ENCODE measurements at regions not wholly inside any gene's neighbourhood (a gene's known extent, or its start where the extent isn't known, plus 50 kb on each side); places are given as distances from the start of the nearest gene placed in this dataset.

DNA sequence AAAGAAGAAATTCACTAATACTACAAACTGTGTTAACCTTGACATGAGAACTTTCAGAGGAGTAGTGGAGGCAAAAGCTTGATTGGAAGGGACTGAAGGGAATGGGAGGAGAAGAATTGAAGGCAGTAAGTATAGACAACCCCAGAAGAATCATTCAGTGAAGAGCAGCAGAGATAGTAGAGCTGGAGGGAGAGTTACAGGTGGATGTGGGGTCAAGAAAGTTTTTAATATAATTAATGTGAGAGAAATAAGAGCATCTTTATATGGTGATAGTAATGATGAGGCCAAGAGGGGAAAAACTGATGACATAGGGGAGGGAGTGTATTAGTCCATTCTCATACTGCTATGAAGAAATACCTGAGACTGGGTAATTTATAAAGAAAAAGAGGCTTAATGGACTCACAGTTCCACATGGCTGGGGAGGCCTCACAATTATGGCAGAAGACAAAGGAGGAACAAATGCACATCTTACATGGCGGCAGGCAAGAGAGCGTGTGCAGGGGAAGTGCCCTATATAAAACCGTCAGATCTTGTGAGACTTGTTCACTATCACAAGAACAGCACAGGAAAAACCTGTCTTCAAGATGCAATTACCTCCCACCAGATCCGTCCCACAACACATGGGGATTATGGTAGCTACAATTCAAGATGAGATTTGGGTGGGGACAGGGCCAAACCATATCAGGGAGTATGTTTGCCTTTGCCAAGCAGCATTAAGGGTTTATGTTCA is 88.3 kb upstream of the PIK3CG start:
- no peak for DNase-seq

DNA sequence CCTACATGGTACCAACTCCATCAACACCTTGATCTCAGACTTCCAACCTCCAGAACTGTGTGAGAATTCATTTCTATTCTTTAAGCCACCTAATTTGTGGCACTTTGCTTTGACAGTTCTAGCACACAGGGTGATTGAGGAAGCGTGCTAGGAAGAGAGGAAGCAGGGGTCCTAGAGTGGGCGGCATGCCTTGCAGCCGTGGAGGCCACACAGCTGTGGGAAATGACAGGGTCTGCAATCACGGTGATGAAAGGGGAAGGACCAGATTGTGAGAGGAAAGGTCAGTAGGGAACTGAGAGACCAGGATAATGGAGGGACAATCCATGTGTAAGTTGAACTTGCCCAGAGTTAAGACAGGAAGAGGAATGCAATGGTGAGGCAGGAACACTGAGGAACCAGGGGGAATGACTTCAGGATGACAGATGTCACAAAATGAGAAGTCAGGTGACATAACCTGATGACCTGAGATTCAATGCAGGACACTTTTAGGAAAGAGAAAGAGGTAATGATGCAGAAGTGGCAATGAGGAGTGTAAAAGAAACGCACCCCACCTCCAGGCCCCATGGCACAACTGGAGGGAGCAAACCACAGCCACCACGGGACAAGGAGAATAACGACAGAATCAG is 87.3 kb upstream of the PIK3CG start:
- DNase-seq: no peak

DNA sequence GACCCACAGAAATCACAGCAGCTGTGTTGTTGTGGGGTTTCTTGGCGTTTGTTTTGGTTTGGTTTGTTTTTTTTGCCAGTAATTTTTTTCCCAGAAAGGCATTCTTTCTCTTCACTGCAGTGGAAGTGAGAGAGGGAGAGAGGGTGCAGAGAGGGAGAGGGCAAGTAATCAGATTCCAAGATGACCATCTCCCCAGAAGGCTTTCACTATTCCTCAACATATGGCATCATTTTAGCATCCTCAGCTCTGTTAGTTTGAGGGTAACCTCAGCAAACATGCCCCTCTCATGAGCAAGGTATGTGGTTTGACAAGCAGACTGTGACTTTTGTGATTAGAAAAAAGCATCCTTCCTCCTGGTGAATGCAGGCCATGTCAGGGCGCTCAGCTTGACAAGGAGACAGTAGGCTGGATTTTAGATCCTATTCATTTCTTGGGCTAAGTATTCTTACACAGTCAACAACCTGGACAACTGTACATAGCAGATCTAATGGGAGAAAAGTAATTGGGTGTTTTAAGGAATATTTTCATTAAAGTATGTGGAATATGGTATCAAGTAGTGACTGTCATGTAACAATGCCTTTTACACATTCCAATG is 86.3 kb upstream of the PIK3CG start:
- DNase-seq: no peak

DNA sequence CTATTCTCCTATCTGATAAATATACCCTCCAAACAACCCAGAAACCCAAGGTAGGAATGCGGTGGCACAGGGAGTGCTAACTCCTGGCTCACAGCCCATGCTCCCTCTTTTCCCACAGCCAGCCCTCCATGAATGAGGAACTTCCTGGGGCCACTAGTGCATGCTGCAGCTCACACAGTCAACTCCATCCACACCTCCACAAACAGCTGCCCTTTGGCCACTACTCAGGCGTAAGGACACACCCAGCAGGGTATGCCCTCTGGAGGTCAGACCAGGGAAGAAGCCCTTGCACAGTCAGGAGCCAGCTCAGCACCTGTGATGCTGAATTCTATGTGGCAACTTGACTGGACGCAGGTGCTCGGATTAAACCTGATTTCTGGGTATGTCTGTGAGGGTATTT is 85.2 kb upstream of the PIK3CG start:
- DNase-seq: no peak

DNA sequence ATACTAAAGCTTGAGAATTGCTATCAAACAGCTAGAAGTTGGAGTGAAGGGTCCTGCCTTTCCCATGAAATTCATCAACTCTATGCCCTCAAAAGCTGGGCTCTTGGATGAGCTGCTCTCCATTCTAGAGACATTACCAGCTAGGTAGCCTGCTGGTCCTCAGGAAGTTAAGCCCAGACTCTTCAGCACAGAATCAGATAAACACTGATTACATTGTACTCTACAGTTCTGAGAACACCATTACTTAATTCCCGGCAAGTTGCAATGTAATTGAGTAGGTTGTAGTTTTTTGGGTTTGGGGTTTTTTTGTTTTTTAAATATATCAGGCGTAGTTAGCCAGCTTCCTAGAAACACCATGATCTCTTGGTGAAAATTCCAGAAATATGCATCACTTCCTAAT is 84.1 kb upstream of the PIK3CG start:
- DNase-seq: no peak

DNA sequence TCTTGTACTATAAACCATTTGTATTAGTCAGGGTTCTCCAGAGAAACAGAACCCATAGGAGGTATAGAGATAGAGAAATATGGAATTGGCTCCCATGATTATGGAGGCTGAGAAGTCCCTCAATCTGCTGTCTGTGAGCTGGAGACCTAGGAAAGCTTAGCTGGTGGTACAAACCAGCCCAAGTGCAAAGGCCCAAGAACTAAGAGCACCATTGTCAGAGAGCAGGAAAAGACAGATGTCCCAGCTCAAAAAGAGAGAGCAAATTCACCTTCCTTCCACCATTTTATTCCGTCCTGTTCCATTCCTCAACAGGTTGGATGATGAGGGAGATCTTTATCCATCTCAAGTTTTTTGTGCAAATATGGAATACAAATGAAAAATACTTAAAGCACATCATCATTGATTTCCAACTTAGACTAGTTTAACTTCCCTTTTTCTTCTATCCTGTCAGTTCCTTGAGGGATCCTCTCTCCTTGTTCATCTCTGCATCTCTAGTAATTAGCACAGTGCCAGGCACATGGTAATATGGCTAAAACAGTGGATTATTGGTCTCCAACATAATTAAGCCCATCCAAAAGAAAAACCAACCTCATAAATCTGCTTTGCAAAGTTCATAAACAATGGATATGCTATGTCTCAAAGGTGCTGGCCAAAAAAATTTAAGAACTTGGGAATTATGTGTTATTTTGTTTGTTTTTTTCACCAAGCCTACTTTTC is 83.1 kb upstream of the PIK3CG start:
- no peak for DNase-seq

DNA sequence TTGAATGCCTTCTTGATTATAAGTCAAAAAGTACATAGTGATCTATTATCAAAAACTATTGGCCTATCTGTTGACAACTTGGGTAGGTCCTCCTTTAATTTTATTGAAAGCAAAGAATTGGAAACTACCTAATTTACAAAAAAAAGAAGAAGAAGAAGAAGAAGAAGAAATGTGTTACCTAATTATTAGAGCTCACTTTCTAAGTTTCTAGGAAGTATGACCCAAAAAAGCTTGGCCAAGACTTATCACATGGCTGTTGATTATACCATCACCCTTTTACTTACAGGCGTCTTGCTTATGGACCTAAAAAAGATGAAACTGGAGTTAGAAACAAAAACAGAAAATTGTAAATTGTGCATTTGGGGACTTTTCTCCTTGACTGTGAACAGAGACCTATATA is 81.8 kb upstream of the PIK3CG start:
- DNase-seq: no peak

DNA sequence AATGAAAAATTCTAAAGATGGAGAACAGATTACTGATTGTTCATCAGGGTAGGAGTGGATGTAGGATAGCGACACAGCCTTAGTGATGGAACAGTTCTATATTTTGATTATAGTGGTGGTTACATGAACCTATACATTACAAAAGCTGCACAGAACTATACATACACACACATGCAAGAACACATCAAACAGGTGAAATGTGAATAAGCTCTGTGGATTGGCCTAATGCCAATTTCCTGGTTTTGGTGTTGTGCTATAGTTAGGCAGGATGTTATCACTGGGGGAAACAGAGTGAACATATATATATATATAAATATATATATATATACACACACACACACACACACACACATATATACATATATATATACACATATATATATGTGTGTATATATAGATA is 76.4 kb upstream of the PIK3CG start:
- no peak for DNase-seq

DNA sequence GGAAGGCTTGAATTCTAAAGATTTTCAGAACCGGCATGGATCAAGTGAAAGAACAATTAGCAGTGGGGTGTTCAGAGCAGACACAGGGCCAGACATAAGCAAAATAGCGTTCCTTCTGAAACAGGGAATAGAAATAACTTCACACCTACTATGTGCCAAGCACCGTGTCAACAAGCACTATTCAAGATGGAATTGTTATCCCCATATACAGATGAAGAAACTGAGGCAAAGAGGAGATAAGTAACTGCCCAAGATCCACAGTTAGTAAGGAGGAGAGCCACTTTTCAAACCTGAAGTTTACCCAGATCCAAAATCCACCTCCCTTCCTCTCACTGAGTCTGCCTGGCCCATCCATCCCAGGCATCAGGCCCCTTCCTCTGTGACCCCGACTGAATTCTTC is 73.6 kb upstream of the PIK3CG start:
- no peak for DNase-seq

DNA sequence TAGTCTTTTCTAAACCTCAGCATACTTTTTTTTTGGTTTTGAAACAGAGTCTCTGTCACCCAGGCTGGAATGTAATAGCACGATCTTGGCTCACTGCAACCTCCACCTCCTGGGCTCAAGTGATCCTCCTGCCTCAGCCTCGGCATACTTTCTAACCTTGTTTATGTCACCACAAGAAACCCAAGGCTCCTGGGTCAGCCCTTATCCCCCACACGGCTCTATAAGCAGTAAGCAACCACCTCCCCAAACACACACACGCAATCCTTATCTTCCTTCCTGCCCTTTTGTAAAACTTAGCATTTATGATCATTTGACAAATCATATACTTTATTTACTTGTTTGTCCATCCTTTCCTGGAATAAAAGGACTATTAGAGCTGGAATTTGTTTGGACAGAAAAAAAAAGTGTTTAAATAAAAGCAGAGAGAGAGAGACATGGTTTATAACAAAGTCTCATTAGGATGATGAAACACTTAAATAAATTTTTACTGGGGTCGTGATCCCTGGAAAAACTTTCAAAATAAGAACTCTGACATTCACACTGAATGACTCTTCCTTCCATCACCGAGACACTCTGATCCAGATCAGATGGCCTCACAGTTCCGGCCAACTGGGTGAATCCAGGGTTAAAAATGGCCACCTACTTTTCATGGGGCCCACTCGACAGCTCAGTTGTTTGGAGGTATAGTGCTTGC is 72.7 kb upstream of the PIK3CG start:
- no peak for DNase-seq

DNA sequence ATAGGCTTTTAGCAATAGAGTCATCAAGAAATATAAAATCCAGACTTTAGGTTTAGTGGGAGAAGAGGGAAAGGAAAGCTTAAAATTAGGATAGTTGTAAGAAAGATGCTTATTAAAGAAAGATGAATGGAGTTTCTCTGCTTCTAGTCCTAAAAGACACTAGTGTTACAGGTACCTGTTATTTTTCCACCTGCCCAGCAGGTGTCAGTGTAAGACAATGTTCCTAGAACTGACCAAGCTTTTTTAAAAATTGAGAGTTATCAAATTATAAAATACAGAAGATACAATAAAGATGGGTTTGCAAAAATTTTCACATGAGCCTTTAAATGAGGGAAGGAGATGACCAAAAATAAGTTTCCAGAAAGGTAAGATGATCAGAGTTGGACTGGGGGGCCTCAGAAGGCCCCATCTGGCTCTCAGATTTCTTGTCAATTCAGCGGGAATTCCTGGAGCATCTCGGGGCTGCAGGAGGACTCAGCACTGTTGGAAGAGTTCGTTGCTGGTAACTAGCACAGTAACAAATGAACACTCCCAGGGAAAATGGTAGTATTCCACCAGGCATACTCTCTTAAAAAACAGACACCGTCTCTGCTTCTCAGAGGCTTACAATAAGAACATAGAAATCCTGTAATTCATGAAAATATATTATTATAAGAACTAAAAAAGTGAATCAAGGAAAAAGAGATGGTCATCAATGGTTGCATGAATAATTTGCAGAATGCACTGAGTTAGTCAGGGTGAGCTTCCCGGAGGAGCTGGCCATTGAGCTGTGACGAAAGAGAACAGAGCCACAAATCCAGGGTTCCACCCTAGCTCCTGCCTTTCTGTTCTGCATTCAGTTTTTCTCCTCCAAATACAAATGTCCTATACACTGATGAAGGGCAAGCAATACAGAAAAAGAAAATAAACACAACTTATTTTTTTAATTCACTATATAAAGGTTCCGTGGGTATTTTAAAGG is 71.8 kb upstream of the PIK3CG start:
- DNase-seq: no peak

DNA sequence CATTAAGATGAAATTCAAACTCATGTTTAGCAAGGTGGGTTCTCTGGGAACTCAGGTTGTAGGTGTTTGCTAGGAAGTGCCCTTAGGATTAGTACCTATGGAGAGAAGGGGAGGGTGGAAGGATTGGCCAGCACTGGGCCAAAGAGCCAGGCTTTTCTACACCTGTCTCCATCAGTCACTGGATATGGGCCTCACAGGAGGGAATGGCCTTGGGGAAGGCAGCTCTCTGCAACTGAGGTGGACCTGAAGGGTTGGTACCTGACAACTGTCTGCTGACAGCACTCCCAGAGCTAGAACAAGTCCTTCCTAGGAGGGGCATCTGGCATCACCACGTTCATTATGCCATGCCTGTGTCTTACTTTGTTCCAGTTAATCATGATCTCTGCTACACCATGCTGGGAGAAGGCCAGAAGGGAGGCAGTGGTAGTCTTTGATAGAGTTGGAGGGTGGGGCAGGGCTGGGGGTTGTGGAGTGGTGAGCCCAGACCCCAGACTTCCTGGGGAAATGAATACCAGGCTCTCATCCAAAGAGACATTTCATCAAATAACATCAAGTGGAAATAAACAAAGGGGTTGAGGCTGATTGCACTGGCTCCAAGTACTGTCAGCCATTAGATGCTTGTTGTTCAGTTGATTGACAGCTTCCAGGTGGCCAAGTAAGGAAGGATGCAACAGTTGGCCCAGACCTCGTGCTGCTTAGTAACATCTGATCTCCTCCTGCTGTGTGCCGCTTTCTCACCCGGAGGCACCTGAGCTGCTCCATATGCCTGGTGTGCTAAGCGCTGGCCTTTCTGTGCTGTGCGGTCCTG is 70.6 kb upstream of the PIK3CG start:
- DNase-seq: no peak

DNA sequence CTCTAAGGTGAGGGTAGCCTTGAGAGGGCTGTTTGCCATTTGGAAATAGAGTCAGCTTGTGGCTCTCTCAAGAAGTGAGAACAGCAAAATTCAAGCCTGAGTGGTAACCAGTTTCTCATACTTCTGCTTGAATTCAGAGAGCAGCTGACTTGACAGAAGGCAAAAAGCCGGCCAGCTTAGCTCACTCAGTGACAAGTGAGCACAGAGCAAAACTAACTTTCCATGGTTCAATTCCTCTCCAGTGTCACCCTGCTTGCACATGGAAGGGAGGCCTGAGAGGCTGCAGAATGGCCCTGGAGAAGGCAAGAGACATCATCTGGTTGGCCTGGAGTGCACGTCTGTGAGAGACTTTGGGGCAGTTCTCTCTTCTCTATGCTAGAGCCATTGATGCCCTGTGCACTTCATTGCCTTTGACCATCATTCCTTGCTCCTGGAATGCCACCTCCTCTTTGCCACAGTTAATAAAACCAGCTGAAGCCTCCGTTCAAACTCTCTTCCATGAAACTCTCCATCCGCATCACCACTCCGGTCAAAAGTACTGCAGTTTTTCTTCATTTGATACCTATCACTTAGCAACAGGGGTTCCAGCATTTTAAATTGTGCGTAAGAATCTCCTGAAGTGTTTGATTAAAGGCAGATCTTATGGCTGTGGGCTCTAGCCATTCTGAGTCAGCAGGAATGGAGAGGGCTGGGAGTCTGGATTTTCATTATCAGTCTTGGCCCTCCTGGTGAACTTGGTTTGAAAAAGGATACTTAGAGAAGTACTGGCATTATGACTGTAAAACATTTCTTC is 69.8 kb upstream of the PIK3CG start:
- DNase-seq: no peak

DNA sequence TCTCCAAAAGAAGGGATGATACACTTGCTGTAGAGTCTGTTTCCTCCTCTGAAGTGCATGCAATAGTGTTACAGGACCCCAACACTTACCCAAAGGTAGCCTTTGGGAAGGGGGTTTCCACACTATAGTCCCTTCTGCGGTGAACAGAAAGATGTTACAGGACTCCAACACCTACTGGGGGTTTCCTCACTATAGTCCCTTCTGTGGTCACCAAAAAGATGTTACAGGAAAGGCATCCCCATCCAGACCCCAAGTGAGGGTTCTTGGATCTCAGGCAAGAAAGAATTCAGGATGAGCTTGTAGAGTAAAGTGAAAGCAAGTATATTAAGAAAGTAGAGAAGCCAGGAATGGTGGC is 69.2 kb upstream of the PIK3CG start:
- no peak for DNase-seq

DNA sequence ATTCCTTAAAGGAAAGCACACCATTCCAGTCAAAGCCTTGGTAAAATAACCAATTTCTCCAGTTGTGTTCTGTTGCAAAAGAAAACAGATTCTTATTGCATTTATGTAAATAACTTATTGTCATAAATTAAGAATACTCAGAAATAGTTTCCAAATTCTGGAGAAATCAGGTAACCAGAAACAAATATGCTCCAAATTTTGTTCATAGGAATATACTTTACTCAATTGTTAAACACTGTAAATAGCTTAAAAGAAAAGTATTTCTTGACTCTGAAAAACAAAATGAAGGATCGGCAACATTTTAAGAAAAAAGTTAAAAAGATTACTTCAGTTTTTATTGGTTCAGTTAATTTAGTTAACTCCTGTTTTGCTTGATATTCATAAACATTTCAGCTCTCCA is 67.1 kb upstream of the PIK3CG start:
- no peak for DNase-seq

DNA sequence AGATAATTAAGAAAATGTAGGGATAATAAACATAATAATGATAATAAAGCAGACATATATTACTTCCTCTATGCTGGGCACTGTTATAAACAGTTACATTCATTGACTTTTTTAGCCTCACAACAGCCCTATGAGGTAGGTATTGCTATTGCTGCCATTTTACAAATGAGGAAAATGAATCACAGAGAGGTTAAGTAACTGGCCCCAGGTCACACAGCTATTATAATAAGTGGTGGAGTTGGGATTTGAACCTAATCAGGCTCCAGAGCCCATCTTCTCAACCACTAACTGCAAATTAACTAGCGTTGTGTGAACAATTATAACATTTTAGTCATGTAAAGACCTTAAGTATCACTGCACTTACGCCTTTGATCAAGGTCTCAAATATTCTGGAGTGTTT is 62.5 kb upstream of the PIK3CG start:
- DNase-seq: no peak

DNA sequence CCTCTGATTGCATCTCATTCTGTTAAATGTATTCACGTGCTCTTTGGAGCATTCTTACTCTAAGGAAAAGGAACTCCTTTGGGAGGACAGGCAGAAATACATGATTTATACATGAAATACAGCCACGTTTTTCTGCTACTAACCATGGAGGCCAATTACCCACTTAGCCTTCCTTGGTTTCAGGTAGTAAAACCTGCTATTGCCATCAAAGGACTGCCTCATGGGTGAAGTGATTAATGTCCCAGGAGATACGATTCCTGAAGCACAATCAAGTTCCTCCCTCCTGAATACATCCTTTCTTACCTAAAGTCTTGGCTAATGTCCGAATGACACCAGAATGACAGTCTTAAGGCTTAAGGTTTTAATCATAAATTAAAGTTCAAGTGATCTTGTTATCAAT is 58.5 kb upstream of the PIK3CG start:
- no peak for DNase-seq

DNA sequence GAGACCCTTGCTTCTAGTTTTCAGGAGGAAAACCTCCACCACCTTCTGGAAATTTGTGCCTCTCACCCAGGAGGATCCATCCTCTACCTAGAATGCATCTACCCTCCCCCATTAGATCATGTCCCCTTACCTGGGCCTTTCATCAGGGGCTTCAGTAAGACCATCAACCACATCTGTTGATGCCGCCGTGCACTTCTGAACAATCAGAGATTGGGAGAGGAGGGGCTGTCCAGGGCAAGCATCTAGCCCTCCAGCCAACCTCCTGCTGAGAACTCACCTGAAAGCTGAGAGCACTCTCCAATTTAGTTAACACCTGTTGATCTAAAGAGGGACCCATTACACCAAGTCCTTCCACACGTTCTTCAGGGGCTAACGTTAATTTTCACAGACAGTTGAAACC is 57.6 kb upstream of the PIK3CG start:
- DNase-seq: no peak

DNA sequence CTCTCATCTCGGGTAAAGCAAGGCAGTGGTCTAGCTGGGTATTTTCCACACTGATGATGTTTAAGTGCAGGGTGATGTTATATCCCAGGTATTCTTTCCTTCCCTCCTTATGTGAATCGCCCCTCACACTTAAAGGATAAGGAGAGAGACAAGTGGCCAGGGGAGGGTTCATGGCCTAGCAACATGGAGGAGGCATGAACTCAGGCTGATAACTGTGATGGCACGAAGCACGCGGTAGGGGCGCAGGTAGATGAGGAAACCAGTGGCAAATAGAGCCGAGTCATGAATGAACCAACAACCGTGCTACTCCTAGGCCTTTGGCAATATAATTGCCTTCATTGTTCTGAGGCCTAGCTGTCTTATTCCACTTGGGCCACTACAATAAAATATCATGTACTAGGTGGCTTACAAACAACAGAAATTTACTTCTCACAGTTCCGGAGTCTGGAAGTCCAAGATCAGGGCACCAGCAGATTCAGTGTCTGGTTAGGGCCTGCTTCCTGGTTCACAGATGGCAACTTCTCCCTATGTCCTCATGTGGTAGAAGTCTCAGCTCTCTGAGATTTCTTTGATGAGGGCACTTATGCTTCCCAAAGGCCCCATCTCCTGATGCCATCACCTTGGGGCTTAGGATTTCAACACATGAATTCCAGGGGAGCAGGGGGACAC is 56.0 kb upstream of the PIK3CG start:
- no peak for DNase-seq

DNA sequence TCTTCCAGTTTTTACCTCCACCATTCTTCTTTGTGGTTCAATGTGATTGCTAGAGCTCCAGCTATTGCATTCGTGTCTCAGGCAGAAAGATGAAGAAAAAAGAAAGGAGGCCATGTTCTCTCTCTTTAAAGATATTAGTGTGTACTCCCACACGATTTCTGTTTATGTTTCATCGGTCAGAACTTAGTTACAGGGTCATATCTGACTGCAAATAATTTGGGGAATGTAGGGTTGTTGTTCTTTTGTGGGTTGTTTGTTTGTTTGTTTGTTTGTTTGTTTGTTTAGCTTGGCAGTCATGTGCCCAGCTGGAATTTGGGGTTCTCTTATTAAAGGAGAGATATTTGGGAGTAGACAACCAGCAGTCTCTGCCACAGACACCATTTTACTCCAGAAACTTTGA is 53.6 kb upstream of the PIK3CG start:
- no peak for DNase-seq

Data from stimulated activated CD4-positive, alpha-beta T cell treated with anti-CD3 and anti-CD28 coated beads, Interleukin-1b, Interleukin-23, amount 100 ng/mL, for 48 hours (primary cell).